Medulla oblongata (tissue), 1 donor: ENCODE measurements at regions not wholly inside any gene's neighbourhood (a gene's known extent, or its start where the extent isn't known, plus 50 kb on each side); places are given as distances from the start of the nearest gene placed in this dataset.

ENCODE experiments used
- DNase-seq: peaks from one replicate; pipeline ENCODE4 v3.0.0-alpha.2; 2015; ENCODE audit errors: extremely low spot score

- no peak for DNase-seq
Observed at GRCh38 chr11:104655066-104655465, 243.2 kb downstream of the CASP12 start.

- DNase-seq = no peak
Observed at GRCh38 chr11:104654181-104654813, 244.0 kb downstream of the CASP12 start.

GRCh38 chr11:104653407-104653806 lies 244.9 kb downstream of the CASP12 start:
- no peak for DNase-seq

GRCh38 chr11:104652996-104653395 lies 245.3 kb downstream of the CASP12 start:
- DNase-seq = no peak

- no peak for DNase-seq
Observed at GRCh38 chr11:104650234-104650633, 248.0 kb downstream of the CASP12 start.

- DNase-seq = no peak
Observed at GRCh38 chr11:104649002-104649401, 249.3 kb downstream of the CASP12 start.

GRCh38 chr11:104645261-104646222 lies 252.7 kb downstream of the CASP12 start:
- DNase-seq = no peak

GRCh38 chr11:104637662-104638170 lies 260.5 kb downstream of the CASP12 start:
- DNase-seq = no peak

- no peak for DNase-seq
Observed at GRCh38 chr11:104633226-104633625, 265.0 kb downstream of the CASP12 start.

GRCh38 chr11:104630352-104630751 lies 267.9 kb downstream of the CASP12 start:
- no peak for DNase-seq

- no peak for DNase-seq
Observed at GRCh38 chr11:104625246-104625645, 273.0 kb downstream of the CASP12 start.

GRCh38 chr11:104624021-104624420 lies 274.2 kb downstream of the CASP12 start:
- DNase-seq = no peak

GRCh38 chr11:104623518-104623917 lies 274.7 kb downstream of the CASP12 start:
- DNase-seq = no peak

- no peak for DNase-seq
Observed at GRCh38 chr11:104620991-104621390, 277.3 kb downstream of the CASP12 start.

GRCh38 chr11:104619751-104620150 lies 278.5 kb downstream of the CASP12 start:
- no peak for DNase-seq

GRCh38 chr11:104618954-104619353 lies 279.3 kb downstream of the CASP12 start:
- peak; percentile 80 for DNase-seq

GRCh38 chr11:104614961-104615360 lies 283.3 kb downstream of the CASP12 start:
- DNase-seq = no peak

- no peak for DNase-seq
Observed at GRCh38 chr11:104614117-104614680, 284.1 kb downstream of the CASP12 start.

GRCh38 chr11:104610635-104611034 lies 287.6 kb downstream of the CASP12 start:
- no peak for DNase-seq

GRCh38 chr11:104609311-104610085 lies 288.8 kb downstream of the CASP12 start:
- DNase-seq = peak; percentile 87

- no peak for DNase-seq
Observed at GRCh38 chr11:104602643-104603042, 295.6 kb downstream of the CASP12 start.
